WTC11 (cell line): ENCODE measurements at regions not wholly inside any gene's neighbourhood (a gene's known extent, or its start where the extent isn't known, plus 50 kb on each side); places are given as distances from the start of the nearest gene placed in this dataset.

Source experiments
- ESRRA ChIP-seq: sonication (generic); formaldehyde crosslinking; IDR thresholded peaks from 2 replicates; pipeline ENCODE4 v1.8.1; 2022; ENCODE audit warnings: mild to moderate bottlenecking, missing genetic modification reagents, borderline replicate concordance
- ETV6 ChIP-seq: sonication (generic); formaldehyde crosslinking; IDR thresholded peaks from 2 replicates; pipeline ENCODE4 v1.8.1; 2022; ENCODE audit warnings: mild to moderate bottlenecking, missing genetic modification reagents
- NFATC4 ChIP-seq: fragments of 250-450 bp; sonication (Bioruptor Pico); IDR thresholded peaks from 2 replicates; pipeline ENCODE4 v1.9.0; 2021; ENCODE audit warnings: mild to moderate bottlenecking
- NR3C1 ChIP-seq: sonication (generic); formaldehyde crosslinking; conservative IDR thresholded peaks from 2 replicates; pipeline ENCODE4 v1.8.1; 2023; ENCODE audit warnings: low read depth, mild to moderate bottlenecking, missing genetic modification reagents
- SP1 ChIP-seq: sonication (generic); formaldehyde crosslinking; conservative IDR thresholded peaks from 2 replicates; pipeline ENCODE4 v1.8.1; 2022; ENCODE audit warnings: missing genetic modification reagents
- TCF7 ChIP-seq: sonication (generic); formaldehyde crosslinking; IDR thresholded peaks from 2 replicates; pipeline ENCODE4 v1.8.0; 2022; ENCODE audit warnings: mild to moderate bottlenecking, low read depth, missing genetic modification reagents, moderate library complexity
- ZNF232 ChIP-seq: sonication (generic); formaldehyde crosslinking; IDR thresholded peaks from 2 replicates; pipeline ENCODE4 v1.8.0; 2022; ENCODE audit warnings: mild to moderate bottlenecking, missing genetic modification reagents
- TF ChIP-seq, protein P1 (sequence below): sonication (generic); formaldehyde crosslinking; IDR thresholded peaks from 2 replicates; pipeline ENCODE4 v1.8.1; 2023; ENCODE audit warnings: mild to moderate bottlenecking, missing genetic modification reagents, borderline replicate concordance
- TF ChIP-seq, protein P2 (sequence below): fragments of 200-600 bp; IDR thresholded peaks from 2 replicates; pipeline ENCODE4 v1.8.0; 2022; ENCODE audit warnings: antibody characterized with exemption
- TF ChIP-seq, protein P3 (sequence below): sonication (generic); formaldehyde crosslinking; IDR thresholded peaks from 2 replicates; pipeline ENCODE4 v1.8.0; 2022; ENCODE audit warnings: missing genetic modification reagents
- TF ChIP-seq, protein P4 (sequence below): sonication (generic); formaldehyde crosslinking; IDR thresholded peaks from 2 replicates; pipeline ENCODE4 v1.8.1; 2023; ENCODE audit warnings: mild to moderate bottlenecking, missing genetic modification reagents, moderate library complexity
- TF ChIP-seq, protein P5 (sequence below): sonication (generic); formaldehyde crosslinking; IDR thresholded peaks from 2 replicates; pipeline ENCODE4 v1.8.0; 2022; ENCODE audit warnings: mild to moderate bottlenecking, missing genetic modification reagents

DNA sequence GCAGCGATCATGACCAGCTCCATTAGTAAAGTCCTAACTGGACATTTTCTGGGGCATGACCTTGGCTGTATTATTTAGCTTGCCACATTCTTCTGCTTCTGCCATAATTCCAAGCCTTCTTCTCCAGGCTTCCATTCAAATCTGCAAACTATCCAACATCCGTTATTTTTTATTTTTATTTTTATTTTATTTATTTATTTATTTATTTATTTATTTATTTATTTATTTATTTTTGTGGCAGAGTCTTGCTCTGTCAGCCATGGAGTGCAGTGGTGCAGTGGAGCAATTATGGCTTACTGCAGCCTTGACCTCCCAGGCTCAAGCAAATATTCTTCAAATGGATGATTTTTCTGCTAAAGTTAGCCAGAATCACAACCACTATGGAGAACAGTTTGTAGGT, 187.2 kb upstream of the CDK1 start:
- TF ChIP-seq, protein P1, sequence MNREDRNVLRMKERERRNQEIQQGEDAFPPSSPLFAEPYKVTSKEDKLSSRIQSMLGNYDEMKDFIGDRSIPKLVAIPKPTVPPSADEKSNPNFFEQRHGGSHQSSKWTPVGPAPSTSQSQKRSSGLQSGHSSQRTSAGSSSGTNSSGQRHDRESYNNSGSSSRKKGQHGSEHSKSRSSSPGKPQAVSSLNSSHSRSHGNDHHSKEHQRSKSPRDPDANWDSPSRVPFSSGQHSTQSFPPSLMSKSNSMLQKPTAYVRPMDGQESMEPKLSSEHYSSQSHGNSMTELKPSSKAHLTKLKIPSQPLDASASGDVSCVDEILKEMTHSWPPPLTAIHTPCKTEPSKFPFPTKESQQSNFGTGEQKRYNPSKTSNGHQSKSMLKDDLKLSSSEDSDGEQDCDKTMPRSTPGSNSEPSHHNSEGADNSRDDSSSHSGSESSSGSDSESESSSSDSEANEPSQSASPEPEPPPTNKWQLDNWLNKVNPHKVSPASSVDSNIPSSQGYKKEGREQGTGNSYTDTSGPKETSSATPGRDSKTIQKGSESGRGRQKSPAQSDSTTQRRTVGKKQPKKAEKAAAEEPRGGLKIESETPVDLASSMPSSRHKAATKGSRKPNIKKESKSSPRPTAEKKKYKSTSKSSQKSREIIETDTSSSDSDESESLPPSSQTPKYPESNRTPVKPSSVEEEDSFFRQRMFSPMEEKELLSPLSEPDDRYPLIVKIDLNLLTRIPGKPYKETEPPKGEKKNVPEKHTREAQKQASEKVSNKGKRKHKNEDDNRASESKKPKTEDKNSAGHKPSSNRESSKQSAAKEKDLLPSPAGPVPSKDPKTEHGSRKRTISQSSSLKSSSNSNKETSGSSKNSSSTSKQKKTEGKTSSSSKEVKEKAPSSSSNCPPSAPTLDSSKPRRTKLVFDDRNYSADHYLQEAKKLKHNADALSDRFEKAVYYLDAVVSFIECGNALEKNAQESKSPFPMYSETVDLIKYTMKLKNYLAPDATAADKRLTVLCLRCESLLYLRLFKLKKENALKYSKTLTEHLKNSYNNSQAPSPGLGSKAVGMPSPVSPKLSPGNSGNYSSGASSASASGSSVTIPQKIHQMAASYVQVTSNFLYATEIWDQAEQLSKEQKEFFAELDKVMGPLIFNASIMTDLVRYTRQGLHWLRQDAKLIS (CRISPR knock-in tag) = no peak
- TF ChIP-seq SP1 (CRISPR knock-in tag) = no peak
- no peak for TF ChIP-seq TCF7
- no peak for TF ChIP-seq ETV6 (CRISPR knock-in tag)
- TF ChIP-seq ESRRA (CRISPR knock-in tag) = no peak
- TF ChIP-seq ZNF232 (CRISPR knock-in tag) = no peak
- TF ChIP-seq, protein P2, sequence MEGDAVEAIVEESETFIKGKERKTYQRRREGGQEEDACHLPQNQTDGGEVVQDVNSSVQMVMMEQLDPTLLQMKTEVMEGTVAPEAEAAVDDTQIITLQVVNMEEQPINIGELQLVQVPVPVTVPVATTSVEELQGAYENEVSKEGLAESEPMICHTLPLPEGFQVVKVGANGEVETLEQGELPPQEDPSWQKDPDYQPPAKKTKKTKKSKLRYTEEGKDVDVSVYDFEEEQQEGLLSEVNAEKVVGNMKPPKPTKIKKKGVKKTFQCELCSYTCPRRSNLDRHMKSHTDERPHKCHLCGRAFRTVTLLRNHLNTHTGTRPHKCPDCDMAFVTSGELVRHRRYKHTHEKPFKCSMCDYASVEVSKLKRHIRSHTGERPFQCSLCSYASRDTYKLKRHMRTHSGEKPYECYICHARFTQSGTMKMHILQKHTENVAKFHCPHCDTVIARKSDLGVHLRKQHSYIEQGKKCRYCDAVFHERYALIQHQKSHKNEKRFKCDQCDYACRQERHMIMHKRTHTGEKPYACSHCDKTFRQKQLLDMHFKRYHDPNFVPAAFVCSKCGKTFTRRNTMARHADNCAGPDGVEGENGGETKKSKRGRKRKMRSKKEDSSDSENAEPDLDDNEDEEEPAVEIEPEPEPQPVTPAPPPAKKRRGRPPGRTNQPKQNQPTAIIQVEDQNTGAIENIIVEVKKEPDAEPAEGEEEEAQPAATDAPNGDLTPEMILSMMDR = no peak
- TF ChIP-seq NFATC4 (CRISPR knock-in tag) = no peak
- TF ChIP-seq NR3C1 (CRISPR knock-in tag) = no peak
- TF ChIP-seq, protein P3, sequence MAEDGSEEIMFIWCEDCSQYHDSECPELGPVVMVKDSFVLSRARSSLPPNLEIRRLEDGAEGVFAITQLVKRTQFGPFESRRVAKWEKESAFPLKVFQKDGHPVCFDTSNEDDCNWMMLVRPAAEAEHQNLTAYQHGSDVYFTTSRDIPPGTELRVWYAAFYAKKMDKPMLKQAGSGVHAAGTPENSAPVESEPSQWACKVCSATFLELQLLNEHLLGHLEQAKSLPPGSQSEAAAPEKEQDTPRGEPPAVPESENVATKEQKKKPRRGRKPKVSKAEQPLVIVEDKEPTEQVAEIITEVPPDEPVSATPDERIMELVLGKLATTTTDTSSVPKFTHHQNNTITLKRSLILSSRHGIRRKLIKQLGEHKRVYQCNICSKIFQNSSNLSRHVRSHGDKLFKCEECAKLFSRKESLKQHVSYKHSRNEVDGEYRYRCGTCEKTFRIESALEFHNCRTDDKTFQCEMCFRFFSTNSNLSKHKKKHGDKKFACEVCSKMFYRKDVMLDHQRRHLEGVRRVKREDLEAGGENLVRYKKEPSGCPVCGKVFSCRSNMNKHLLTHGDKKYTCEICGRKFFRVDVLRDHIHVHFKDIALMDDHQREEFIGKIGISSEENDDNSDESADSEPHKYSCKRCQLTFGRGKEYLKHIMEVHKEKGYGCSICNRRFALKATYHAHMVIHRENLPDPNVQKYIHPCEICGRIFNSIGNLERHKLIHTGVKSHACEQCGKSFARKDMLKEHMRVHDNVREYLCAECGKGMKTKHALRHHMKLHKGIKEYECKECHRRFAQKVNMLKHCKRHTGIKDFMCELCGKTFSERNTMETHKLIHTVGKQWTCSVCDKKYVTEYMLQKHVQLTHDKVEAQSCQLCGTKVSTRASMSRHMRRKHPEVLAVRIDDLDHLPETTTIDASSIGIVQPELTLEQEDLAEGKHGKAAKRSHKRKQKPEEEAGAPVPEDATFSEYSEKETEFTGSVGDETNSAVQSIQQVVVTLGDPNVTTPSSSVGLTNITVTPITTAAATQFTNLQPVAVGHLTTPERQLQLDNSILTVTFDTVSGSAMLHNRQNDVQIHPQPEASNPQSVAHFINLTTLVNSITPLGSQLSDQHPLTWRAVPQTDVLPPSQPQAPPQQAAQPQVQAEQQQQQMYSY = no peak
- TF ChIP-seq, protein P4, sequence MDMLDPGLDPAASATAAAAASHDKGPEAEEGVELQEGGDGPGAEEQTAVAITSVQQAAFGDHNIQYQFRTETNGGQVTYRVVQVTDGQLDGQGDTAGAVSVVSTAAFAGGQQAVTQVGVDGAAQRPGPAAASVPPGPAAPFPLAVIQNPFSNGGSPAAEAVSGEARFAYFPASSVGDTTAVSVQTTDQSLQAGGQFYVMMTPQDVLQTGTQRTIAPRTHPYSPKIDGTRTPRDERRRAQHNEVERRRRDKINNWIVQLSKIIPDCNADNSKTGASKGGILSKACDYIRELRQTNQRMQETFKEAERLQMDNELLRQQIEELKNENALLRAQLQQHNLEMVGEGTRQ (CRISPR knock-in tag) = no peak
- TF ChIP-seq, protein P5, sequence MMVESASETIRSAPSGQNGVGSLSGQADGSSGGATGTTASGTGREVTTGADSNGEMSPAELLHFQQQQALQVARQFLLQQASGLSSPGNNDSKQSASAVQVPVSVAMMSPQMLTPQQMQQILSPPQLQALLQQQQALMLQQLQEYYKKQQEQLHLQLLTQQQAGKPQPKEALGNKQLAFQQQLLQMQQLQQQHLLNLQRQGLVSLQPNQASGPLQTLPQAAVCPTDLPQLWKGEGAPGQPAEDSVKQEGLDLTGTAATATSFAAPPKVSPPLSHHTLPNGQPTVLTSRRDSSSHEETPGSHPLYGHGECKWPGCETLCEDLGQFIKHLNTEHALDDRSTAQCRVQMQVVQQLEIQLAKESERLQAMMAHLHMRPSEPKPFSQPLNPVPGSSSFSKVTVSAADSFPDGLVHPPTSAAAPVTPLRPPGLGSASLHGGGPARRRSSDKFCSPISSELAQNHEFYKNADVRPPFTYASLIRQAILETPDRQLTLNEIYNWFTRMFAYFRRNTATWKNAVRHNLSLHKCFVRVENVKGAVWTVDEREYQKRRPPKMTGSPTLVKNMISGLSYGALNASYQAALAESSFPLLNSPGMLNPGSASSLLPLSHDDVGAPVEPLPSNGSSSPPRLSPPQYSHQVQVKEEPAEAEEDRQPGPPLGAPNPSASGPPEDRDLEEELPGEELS = no peak
